ENCODE measurements at regions not wholly inside any gene's neighbourhood (a gene's known extent, or its start where the extent isn't known, plus 50 kb on each side); places are given as distances from the start of the nearest gene placed in this dataset.

DNA sequence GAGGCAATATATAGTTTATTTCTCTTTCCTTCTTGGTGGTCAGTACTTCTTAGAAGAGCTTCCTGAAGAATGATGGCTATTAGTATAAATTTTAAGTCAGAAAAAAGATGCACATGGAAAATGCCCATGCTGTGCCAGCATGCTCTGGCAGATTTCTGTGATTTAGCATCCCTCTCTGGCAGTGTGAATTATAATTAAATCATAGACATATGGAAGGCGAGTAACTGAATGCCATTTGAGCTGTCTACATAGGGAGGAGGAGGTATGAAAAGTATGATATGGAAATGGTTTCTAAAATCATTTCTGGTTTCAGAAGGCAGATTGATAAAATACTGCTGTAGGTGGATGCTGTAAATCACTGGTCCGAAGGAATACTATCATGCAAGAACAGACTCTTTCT is 754.9 kb upstream of the LRATD1 start (continued):
- TF ChIP-seq GTF2F1 (IDR thresholded peaks at IDR 0.05; ENCODE audit: borderline replicate concordance, low read depth, low read length) (no peak), SIX5 (IDR thresholded peaks at IDR 0.05; ENCODE audit: low read depth, low read length) (no peak), SP2 (IDR thresholded peaks at IDR 0.05; ENCODE audit: low read length) (no peak), POU5F1 (IDR thresholded peaks at IDR 0.05; ENCODE audit: low read depth, low read length) (no peak), PHF8 (conservative IDR thresholded peaks at IDR 0.05; ENCODE audit: low read depth, low read length) (no peak), SRF (IDR thresholded peaks at IDR 0.05; ENCODE audit: low read depth, low read length) (no peak), RAD21 (IDR thresholded peaks at IDR 0.05 in 1 of 2, conservative IDR thresholded peaks at IDR 0.05 in 1 of 2; ENCODE audit: low read depth in 2 of 2, low read length in 2 of 2) (no peak), GABPA (IDR thresholded peaks at IDR 0.05; ENCODE audit: borderline replicate concordance, insufficient read depth, low read length) (no peak), RNF2 (IDR thresholded peaks at IDR 0.05; ENCODE audit: borderline replicate concordance, low read depth, low read length, missing control alignments, poor library complexity, severe bottlenecking) (no peak), EZH2 (IDR thresholded peaks at IDR 0.05; ENCODE audit: low read depth, low read length, severe bottlenecking) (no peak), SAP30 (IDR thresholded peaks at IDR 0.05; ENCODE audit: insufficient read depth, insufficient replicate concordance, low read length) (no peak), POLR2A (IDR thresholded peaks at IDR 0.05; ENCODE audit: control extremely low read depth in 1 of 2, low read depth in 2 of 2, low read length in 2 of 2) (no peak), SIRT6 (IDR thresholded peaks at IDR 0.05; ENCODE audit: low read length) (no peak)
- TF ChIP-seq, protein P1, sequence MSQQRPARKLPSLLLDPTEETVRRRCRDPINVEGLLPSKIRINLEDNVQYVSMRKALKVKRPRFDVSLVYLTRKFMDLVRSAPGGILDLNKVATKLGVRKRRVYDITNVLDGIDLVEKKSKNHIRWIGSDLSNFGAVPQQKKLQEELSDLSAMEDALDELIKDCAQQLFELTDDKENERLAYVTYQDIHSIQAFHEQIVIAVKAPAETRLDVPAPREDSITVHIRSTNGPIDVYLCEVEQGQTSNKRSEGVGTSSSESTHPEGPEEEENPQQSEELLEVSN (IDR thresholded peaks at IDR 0.05), result no peak
- TF ChIP-seq, protein P2, sequence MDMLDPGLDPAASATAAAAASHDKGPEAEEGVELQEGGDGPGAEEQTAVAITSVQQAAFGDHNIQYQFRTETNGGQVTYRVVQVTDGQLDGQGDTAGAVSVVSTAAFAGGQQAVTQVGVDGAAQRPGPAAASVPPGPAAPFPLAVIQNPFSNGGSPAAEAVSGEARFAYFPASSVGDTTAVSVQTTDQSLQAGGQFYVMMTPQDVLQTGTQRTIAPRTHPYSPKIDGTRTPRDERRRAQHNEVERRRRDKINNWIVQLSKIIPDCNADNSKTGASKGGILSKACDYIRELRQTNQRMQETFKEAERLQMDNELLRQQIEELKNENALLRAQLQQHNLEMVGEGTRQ (IDR thresholded peaks at IDR 0.05; ENCODE audit: low read length), result no peak

All from H1 (cell line).